ENCODE measurements at regions not wholly inside any gene's neighbourhood (a gene's known extent, or its start where the extent isn't known, plus 50 kb on each side); places are given as distances from the start of the nearest gene placed in this dataset.
"Not testable (repeated sequence)": the region's sequence is repeated elsewhere in the genome, so short reads cannot be mapped to it uniquely, and the experiment has no call there.

DNA sequence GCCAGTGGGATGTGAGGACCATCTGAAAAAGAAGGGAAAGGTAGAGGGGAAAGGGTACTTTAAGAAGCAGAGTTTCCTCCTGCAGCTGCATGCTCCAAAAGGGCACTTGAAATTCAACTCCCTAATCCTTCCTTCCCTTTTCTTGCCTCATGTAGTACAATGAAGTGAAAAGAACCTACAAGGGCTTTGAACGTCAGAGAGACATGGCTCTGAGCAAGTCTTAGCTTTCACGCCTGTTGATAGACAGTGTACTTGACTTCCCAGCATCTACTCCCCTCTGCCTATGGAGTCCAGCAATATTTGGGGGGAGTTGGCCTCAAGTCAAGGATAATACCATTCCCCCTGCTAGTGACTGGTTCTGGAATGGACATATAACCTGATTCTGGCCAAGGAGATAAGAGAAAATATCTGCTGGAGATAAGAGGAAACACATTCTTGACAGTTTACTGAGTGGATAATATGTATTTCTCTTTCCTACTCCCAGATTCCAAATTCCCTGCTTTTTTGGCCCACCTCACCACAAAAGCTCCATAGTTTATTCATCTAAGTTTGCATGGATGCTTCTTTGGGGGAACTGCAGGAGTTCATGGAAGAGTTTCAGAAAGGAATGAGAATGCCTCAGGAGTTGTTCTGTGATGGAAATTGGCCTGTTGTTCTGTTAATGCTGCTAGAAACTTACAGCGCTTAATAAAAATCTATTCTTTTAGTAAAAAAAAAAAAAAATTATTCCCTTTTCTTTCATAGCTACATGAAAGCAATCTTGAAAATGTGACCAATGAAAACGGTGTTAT, 193.0 kb upstream of the TPM1 start:
- no peak for DNase-seq

DNA sequence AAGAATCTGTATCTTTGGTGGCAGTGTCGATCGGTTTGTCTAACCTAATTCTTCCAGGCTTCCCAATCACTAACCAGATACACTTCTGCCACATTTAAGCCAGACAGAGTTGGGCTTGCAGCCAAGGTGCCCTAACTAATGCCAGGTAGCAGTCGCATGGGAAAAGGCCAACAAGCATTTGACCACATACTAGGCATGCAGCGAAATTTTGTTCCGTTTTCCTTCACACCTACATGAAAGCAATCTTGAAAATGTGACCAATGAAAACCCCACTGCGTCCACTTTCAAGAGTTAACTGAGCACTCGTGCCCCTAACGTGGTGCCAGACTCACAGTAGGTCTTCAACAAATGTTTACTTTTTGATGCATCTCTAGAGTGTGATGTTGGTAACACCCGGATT, 192.2 kb upstream of the TPM1 start:
- DNase-seq: no peak

DNA sequence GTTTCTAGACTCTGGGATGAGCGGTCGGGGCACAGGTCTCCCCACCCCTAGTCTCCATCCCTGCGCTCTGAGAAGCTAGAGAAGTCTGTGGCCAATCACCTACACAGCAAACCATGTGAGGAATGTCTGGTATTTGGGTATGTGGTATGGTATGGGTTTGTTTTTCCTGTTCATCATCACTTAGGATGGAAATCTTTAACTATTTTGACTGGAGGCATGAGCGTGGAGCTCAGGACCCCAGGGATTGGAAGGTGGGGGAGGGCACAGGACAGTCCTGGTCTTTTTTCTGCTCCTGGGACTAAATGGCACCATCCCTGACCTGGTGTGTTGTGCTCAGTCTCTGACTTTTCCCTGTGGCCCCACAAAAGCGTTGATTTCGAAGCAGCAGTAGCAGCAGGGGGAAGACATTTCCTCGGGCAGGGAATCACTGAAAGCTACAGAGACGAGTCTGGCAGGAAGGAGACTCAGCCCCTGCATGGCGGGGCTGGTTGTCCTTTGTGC, 191.7 kb upstream of the TPM1 start:
- DNase-seq: no peak

DNA sequence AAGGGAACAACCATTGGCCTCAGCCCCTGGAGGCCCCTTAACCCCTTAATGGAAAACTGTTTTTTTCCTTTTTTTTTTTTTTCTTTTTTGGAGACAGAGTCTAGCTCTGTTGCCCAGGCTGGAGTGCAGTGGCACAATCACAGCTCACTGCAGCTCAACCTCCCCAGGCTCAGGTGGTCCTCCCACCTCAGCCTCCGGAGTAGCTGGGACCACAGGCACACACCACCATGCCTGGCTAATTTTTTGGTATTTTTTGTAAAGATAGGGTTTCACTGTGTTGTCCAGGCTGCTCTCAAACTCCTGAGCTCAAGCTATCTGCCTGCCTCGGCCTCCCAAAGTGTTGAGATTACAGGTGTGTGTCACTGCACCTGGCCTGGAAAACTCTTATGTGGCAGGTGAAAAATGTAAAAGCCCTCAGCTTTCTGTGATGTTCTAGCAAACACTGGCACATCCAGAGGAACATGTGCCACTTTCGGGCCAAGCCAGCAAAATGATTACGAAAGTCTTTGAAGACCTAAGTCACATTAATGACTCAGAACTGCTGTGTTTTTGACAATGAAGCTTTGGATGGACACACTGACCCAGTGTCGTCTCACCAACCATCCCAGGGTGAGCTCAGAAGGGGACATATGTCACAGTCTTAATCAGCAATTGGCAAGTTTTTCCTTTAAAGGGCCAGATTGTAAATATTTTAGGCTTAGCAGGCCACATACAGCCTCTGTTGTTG, 189.3 kb upstream of the TPM1 start:
- no peak for DNase-seq

DNA sequence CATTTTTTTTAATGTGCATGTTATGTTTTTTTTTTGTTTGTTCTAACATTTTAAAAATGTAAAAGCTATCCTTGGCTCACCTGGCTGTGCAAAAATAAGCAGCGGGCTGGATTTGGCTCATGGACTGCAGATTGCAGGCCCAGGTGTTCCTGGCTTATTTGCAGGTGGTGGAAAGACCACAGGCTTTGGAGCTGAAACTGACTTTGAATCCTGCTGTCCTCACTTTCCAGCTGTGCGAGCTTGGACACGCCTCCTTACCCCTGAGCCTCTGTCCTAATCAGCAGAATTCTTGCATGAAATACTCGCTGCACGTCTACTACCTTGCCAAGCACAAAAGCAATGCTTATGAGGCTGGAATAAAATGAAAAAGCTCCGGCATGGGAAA, 188.7 kb upstream of the TPM1 start:
- DNase-seq: no peak

DNA sequence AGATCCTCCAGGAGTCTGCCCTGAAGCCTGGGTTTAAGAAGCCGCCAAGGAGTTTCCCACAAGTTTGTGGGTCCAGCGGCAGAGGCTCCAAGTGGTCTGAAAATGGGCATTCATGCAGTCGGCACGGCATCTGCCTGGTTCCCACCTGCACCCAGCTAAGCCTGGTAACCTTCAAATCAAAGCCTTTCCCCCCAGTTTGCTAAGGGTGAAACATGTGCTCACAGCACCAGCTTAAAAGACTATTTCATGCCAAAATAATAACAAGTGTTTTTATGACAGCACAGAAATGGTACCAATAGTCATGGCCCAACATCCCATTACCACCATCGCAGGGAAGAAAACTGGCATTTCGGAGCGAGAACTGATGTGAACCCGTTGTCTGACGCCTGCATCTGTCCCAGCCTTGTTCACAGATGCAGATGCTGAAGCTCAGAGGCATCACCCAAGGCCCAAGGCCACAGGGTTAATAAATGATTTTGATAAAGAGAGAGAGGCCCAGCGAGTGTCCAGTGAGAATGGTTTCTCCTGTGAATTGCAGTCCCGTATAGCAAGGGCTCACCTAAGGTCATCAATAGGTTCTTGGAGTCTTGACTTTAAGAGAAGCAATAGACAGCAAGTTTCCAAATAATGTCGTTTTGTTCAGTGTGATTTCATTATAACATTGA, 188.0 kb upstream of the TPM1 start:
- no peak for DNase-seq

DNA sequence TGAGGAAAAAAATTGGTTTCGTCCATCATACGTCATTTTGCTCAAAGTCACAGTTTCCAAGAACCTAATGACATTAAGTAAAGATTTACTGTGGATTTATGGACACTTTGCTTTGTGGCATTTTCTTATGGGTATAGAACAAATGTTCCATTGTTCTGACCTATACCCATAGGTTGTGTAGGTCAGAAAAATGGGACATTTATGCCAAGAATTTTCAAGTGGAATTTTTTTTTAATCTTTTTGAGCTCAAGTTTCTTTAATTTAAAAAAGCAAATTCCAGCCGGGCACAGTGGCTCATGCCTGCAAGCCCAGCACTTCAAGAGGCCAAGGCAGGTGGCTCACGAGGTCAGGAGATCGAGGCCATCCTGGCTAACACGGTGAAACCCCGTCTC, 187.5 kb upstream of the TPM1 start:
- no peak for DNase-seq

DNA sequence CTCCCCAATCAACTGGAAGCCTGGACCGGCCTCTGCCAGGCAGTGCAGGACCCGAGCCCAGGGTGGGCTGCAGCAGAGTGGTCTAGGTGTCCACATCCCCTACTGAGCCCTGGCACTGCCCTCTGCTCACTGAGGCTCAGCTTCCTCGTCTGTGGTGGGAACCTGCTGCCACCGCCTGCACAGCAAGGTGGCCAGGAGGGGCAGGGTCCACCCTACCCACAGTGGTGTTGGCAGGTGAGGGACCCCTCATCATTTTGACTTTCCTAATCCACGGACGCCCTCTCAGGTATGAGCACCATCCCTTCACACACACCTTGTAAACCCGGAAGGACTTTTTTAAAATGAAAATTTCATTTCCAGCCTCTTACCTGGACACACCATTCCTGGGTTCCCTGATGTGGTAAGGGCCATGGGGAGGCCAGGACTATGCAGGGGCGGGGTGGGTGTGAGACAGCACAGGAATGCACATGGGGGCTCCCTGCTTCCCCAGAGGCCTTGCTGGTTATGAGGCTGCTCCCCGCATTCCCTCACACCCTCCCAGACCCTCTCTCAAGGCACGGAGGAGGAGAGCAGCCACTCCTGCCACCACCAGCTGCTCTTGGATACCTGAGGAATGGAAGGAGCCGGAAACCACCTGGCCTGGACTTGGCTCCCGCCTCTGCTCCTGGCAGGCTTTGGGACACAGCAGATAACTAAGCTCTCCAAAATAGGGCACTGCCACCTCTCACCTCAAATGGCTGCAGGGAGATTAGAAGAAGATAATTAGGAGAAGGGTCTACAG, 185.9 kb upstream of the TPM1 start:
- DNase-seq: no peak

DNA sequence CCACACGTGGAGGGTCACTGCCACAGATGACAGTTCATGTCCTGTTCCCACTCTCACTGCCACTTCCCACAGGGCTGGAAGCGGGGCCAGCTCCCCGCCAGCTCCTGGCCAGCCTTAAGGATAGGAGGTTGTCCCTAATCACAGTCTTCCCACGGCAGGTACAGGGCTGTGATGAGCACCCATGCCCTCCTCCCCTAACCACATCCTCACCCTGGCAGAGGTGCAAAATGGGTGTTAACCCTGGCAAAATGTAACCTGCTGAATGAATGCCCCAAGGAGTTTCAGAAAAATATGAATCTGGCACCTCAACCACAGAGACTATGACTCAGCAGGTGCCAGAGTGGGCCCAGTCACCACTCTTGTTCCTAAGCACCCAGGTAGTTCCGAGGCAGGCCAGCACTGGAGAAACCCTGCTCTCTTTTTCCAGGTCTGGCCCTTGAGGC, 185.1 kb upstream of the TPM1 start:
- DNase-seq: no peak

DNA sequence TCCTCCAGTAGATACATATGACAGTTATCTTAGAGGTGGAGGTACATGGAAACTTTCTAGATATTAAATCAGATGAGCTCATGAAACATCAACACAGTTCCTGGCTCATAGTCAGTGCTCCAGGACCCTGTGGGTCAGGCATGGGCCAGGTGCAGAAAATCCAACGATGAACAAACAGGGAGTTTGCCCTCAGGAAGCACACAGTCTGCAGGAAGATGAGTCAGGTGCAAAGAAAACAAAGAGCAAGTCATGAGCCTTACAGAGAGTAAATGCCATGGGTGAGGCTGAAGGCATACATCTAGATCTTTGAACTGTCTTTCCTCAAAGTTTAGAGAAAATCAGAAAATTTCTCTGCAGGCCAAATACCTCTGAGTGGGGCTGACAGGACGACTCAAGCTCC, 184.2 kb upstream of the TPM1 start:
- DNase-seq: no peak

DNA sequence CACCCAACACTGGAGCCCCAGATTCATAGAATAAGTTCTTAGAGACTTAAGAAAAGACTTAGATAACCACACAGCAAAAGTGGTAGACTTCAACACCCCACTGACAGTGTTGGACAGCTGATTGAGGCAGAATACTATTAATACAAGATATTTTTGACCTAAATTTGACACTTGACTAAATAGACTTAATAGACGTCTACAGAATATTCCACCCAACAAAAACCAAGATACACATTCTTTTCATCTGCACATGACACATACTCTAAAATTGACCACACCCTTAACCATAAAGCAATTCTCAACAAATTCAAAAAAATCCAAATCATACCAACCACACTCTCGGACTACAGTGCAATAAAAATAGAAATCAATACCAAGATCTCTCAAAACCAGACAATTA, 179.8 kb upstream of the TPM1 start:
- DNase-seq: no peak

DNA sequence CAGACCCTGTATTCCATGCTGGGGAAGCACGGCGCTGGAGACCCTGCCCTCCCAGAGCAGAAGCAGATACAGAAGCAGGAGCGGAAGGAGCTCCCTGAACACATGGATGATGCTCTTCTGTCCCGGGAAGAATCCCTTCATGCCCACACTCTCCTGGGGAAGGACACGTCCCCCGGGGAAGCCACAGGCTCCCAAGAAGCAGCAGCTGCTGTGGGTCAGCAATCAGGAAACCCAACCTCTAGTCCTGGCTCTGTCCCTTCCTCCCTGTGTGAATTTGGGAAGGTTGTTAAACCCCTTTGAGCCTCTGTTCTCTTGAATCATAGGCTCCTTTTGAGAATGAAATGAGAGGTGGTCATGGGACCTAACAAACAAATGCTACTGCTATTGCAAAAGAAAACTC, 176.2 kb upstream of the TPM1 start:
- DNase-seq: no peak

DNA sequence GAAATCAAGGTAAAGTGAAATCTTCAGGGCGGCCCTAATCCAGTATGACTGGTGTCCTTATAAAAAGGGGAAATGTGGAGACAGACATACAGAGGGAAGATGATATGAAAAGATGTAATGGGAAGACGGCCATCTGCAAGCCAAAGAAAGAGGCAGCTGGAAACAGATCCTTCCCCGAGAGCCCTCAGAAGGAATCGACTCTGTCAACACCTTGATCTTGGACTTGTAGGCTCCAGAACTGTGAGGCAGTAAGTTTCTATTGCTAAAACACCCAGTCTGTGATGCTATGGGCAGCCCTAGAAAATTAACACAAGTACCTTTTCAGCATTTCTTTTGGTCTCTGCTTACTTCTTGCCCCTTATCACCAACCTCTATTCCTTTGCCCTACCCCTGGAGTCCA, 174.7 kb upstream of the TPM1 start:
- DNase-seq: no peak

DNA sequence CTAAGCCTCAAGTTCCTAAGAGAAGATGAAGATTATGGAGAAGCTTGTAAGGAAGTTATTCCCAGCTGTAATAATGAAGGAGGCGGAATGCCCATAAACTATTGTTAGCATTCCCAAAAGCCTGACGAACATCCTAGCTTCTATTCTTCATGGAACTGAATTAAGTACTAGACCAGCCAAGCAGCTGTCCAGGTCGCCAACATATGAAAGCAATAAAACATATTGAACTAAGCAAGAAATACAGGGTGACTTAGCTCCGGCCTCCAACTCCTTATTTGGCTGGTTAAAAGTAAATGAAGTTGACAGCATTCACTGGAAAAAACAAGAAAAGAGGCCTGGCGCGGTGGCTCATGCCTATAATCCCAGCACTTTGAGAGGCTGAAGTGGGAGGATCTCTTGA, 174.0 kb upstream of the TPM1 start:
- DNase-seq: no peak

DNA sequence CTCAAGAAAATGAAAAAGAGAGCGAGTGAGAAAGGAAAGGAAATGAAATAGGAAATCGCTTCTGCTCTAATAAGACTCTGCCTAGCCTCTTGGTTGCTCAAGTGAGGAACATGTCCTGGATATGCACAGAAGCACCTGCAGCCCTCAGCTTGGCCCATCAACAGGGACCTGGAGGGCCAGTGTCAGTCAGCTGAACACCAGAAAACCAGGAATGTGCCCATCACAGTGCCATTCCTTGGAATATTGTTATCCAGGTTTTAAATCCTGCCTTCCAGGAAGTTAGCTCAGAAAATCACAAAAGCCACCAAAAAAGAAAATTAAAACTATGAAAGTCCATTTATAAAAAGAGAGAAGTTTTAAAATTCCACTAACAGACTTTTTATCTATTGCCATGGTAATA, 173.4 kb upstream of the TPM1 start:
- no peak for DNase-seq

DNA sequence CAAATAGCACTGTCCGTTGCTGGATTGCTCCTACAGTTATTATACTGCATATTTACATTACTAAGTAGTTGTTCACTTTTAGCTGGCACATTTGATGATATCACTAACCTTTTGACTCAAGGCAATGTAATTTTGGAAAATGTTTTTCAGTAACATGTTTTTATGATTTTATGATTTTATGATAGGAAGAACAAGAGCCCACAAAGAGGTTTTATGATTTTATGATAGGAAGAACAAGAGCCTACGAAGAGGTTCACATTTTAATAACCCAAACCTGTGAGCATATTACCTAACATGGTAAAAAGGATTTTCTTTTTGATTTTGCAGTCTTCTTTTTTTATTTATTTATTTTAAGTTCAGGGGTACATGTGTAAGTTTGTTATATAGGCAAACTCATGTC, 172.3 kb upstream of the TPM1 start:
- DNase-seq: no peak

DNA sequence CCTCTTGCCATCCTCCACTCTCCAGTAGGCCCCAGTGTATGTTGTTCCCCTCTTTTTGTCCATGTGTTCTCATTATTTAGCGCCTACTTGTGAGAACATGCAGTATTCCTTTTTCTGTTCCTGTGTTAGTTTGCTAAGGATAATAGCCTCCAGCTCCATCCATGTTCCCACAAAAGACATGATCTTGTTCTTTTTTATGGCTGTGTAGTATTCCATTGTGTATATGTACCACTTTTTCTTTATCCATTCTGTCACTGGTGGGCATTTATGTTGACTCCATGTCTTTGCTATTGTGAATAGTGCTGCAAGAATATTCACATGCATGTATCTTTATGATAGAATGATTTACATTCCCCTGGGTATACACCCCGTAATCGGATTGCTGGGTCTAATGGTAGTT, 171.8 kb upstream of the TPM1 start:
- not testable (repeated sequence) for DNase-seq

DNA sequence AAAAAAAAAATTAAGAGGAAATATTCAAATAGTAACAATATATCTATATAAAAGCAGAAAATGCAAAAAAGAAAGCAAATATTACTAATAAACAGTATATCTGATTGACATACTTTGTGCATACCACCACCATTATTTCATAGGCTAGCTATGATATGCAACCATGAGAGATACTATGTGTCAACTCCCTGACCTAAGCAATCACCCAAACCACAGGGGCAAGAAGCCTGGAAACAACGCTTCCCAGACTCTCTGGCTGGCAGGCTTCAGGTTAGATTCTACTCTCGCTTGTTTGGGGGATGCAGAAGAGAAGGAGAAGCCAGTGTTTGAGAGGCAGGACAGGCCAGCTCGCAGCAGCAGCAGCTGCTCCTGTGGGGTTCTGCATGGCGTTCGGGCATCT, 169.3 kb upstream of the TPM1 start:
- DNase-seq: no peak

DNA sequence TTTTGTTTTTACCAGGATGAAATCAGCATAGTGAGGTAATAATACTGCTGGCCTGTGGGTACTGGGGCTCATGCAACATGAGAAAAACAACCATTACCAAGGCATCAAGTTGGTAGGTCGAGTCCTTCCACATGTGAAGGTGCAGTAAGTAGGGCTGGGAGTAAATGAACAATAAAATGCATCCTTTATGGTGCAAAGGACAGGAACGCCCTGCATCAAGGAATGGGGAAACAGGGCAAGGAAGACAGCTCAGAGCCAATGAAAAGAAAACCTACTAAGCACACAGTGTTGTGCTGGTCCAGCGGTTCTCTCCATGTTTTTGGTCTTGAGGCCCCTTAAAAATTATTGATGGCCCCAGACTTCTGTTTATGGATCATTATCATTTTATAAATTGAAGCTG, 168.5 kb upstream of the TPM1 start:
- no peak for DNase-seq

DNA sequence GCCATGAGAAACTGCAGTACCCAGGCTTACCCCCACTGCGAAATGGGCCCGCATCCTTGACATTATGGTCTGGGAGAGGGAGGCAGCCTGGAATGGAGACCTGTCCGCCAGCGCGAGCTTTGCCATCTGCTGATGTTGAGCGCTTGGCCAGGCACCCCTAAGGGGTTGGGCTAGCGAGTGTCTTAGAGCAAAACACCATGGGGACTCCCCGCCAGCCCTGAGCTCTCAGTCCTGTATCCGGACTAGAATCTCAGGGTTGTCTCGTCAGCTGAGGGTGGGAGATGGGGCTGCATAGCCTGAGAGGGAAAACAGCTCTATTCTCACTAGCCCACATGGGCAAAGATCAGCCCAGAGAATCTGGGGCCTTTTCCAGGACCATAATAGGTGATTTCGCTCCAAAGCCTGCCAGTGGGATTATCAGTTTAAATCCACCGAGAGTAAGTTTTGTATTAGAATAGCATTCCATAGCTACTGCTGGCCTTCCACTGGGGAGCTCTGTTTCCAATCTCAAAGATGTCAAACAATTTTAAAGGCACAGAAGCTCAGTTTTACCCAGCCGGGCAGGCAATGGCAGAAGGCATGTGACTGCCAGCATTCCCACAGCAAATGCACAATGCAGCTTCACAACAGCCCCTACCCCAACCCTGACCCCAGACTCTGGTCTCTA, 167.5 kb upstream of the TPM1 start:
- DNase-seq: no peak

DNA sequence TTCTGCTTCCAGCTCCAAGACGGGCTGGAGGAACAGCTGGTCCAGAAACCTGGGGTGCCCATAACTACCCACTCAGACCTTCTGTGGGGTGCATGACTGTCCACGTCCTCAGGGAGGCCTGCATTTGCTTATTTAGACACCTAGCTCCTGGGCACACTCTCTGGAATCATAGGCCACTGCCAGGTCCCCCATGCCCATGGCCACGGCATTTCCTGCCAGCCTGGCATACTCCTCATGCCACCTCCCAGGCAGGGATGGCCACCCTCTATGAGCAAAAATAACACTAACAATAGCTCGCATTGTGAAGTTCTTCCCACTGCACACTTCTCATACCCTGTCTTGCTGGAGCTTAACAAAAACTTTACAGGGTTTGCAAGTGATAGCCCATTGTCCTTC, 166.9 kb upstream of the TPM1 start:
- DNase-seq: no peak

DNA sequence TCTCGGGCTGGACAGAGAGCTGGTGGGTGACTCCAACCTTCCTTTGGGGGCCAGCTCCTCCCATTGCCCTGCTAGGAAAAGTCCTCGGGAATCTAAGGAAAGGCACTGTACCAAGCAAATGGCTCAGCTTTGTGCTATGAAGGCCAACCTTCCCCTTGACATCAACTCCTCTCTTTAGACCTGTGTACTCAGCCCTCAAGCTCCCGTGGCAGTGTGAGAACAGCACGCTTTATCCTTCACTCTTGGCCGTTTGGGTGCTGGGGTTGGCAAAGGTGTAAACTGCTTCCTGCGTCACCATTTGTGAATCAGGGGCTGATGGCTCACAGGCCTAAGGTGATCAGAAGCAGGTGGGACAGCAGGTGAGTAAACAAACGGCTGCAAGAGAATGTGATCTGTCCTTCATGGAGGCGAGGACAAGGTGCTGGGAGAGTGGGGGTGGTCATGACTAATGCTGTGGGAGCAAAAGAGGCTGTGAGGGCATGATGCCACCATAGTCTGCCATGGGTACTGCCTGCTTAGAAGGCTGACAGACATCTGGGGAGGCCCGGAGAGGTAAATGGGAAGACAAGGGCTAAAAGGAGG, 165.2 kb upstream of the TPM1 start:
- no peak for DNase-seq
